Medulla oblongata (tissue), 1 donor: ENCODE measurements at regions not wholly inside any gene's neighbourhood (a gene's known extent, or its start where the extent isn't known, plus 50 kb on each side); places are given as distances from the start of the nearest gene placed in this dataset.

Experiments
- DNase-seq: peaks from one replicate; pipeline ENCODE4 v3.0.0-alpha.2; 2015; ENCODE audit errors: extremely low spot score

DNA sequence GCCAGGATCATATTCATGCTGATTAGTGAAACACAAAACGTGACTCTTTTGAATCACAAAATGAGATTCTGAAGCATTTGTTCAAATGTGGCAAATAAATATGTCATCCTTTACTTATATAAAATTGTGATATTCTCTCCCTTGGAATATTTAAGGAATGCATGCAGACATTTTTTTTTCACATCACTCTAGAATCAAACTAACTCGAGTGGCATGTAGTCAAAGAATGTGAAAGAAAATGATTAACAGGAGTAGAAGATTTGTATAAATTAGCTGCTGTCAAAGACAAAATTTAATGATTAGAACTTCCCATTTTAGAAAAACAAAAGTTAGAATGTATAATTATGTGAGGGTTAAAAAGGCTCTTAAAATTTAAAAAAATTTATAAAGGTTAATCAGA lies 721.0 kb upstream of the FAM98A start:
- DNase-seq = no peak

DNA sequence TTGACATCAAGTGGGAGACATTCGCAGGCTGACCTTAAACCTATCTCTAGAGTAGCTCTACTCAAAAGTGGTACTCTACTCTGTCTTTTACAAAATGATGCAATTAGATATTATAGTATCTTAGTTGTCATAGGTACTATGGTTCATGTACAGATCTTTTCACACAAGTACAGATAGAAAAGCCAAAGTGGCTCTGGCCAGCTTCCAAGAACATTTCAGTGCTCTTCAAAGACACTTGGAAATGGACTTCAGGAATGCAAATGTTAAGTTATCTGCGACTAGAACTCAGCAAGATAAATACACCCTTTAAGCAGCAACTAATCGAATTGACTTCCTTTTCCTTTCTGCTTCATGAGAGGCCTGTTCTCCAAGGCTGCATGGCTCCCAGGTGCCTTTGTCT lies 718.7 kb upstream of the FAM98A start:
- no peak for DNase-seq

DNA sequence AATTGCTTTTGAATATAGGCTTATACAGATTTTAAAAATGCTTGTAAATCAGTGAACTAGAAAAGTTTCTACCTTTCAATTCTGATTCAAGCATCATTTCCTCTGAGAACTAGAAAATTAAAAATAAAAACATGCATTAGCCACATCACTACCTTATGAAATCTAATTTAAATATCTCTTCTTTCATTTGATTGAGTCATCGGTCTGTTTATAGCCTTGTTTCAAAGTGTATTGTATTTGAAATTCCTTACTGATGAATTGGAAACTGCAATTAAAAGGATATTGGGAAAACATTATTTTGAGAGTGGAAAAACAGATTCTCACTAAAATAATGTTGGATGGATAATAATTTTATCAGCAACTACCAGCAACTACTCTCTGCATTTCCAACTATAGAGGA lies 717.7 kb upstream of the FAM98A start:
- no peak for DNase-seq

DNA sequence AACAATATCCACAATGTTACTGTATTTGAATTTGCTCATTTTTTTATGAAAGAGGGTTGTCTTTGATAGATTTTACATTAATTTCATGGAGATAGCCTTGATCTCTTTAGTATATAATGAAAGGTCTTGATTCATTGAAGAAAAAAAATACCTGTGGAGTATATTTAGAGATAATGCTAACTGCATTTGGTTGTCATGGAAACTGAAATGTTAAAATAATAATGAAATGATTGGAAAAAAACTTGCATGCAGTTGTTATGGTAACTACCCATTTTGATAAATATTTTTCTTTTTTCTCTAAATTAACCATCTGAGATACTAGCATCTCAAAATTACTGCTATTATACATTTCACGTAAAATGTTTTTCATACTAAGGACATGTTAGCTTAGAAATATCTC lies 712.7 kb upstream of the FAM98A start:
- no peak for DNase-seq

DNA sequence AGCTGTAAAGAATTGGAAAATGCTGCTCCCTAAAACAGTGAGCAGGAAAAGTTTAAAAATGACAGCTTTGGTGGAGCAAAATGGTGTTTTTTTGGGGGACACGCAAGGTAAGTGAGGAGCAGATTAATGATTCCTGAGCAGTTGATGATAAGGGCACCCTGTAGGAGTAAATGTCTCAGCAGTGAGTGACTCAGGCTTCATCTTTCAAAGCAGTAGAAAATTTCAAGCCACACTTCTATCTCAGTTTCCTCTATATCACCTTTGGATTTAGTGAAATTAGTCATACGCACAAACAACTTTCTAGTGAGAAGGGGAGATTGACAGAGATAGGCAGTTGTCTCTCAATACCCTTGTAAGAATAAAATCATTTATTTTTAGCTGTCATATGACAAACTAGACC lies 709.0 kb upstream of the FAM98A start:
- no peak for DNase-seq

DNA sequence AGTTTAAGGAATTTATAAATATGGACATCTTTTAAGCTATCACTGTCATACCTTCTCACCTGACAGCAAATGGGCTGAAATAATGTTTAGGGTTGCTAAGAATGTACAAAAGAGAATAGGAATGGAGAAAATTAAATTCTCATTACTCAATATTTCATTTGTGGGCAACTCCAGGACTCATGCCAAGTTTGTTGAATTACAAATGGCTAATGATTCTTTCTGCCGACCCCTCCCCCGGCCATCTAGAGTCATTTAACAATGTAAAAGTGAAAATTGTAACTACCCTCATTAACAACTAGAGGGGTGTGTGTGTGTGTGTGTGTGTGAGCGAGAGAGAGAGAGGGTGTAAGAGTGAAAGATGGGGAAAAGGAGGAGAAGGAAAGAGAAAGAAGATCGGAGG lies 708.5 kb upstream of the FAM98A start:
- DNase-seq = no peak

DNA sequence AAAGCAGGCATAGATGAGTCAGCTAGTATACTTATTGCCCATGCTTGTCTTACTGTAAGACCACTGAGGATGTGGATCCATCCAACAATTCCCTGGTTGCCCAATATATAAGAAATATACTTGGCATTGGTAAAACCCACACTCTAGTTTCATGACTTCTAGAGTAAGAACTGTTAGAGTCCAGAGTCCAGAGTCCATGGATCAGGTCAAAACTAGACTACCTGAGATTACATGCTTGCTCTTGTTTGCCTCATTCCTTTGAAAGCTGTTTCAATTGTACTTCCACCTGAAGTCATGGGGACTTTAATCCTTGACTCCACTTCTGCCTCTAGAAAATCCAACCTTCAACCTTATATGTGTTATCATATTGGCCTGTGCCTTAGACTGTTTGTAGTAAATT lies 707.6 kb upstream of the FAM98A start:
- DNase-seq = no peak

DNA sequence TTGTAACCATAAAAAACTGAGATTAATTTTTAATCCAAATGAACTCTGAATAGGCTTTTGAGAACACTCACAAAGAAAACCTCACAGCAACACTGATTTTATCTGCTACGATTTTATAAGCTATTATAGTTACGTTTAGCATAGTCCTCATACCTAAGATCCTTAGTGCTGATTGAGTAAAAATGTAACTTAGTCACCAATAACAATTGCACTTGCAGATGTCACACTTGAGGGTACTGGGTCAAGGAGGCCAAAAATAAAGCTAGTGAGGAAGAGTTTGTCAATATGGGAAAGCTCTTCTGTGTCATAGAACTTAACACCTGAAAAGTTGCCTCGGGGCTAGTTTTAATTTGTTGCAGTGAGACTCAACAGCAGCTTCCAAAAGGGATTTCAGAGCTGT lies 706.5 kb upstream of the FAM98A start:
- no peak for DNase-seq

DNA sequence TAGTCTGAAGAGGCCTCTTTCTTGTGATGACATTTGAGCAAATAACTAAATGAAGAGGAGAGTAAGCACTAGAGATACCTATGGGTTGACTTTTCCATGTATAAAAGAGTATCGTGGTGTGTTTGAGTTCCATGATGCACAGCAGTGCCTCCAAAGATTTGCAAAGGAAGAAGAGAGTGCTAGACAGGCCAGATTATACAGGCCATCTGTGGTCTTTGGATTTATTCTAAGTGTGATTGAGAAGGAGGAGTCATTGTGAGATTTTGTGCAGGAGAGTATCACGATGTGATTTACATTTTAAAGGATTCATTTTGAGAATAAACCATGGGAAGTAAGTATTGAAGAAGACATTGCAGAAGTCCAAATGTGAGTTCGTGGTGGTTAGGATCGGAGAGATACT lies 695.9 kb upstream of the FAM98A start:
- DNase-seq = no peak

DNA sequence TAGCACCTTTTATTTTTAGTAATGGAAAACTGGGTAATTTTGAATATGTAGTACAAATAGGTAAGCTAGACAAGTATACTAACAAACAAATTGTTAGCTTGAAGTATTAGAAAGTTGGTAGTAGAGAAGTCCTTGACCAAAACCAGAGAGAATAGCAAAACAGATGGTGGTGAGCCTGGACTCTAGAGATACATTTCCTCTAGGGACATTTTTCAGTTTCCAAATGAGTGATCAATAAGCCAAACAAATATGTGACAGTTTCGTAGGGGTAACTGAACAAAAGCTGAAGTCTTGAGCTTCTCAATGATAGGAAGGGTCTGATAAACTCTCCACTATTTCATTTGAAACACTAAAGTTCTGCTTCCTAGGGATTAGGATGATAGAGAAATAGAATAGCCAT lies 692.0 kb upstream of the FAM98A start:
- no peak for DNase-seq

DNA sequence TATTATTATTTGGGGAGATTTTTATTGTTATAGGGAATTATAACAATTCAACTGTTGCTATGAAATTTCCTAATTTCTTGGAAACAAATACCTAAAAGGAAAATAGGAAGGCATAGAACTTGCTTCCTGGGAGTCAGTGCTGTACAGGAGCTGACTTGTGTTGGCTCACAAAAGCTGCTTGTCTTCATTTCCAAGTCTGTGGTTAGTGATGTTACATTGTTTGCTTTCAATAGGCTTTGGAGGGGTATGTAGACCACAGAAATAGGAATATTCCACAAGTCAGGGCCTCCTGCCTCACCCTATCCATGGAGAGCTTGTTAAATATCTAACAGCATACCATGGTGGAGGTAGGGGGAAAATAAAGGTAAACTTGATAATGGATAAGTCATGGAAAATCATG lies 688.9 kb upstream of the FAM98A start:
- DNase-seq = no peak

DNA sequence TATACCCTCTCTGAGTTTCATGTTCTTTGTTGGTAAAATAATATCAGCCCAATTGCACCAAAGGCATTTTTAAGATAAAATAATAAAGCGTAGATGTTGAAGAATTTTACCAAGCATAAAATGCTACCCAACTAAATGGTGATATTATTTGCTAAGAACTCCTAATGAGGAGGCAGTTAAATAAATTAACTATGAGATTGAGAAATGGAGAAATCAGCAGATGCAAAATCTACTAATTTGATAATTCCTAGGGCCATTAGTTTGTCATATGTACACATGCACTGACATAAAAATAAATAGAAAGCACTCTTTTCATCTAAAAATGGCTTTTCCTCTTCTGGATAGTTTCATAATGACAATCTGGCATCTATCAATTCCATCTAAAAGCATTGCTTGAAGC lies 681.5 kb upstream of the FAM98A start:
- DNase-seq = no peak

DNA sequence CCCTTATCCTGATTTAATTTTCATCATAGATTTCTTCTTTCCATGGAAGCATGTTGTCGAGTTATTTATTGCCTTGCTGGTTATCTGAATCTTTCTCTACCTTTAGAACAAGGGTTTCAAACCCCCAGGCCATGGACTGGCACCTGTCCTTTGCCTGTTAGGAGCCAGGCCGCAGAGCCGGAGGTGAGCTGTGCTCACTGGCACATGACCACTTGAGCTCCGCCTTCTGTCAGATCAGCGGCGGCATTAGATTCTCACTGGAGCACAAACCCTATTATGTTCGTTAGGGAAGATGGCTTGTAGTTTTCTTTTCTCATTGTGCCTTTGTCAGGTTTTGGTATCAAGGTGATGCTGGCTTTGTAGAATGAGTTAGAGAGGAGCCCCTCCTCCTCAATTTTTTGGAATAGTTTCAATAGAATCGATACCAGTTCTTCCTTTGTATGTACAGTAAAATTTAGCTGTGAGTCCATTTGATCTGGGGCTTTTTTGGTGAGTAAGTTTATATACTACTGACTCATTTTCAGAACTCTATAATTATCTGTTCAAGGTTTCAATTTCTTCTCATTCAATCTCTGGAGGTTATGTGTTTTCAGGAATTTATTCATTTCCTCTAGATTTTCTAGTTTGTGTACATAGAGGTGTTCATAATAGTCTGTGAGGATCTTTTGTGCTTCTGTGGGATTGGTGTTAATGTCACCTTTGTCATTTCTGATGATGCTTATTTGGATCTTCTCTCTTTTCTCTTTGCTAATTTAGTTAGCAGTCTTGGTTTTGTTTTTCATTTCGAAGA lies 668.0 kb upstream of the FAM98A start:
- no peak for DNase-seq

DNA sequence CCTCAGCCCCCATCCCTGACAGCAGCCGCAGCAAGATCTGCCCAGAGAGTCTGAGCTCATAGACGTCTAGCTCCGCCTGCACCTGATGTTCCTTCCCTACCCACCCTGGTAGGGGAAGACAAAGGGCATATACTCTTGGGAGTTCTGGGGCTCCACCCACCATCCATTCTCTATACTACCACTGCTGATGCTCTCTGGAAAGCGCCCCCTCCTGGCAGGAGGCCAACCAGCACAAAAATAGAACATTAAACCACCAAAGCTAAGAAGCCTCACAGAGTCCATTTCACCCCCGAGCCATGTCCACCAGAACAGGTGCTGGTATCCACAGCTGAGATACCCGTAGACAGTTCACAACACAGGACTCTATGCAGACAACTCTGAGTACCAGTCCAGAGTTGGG lies 662.6 kb upstream of the FAM98A start:
- DNase-seq = no peak

DNA sequence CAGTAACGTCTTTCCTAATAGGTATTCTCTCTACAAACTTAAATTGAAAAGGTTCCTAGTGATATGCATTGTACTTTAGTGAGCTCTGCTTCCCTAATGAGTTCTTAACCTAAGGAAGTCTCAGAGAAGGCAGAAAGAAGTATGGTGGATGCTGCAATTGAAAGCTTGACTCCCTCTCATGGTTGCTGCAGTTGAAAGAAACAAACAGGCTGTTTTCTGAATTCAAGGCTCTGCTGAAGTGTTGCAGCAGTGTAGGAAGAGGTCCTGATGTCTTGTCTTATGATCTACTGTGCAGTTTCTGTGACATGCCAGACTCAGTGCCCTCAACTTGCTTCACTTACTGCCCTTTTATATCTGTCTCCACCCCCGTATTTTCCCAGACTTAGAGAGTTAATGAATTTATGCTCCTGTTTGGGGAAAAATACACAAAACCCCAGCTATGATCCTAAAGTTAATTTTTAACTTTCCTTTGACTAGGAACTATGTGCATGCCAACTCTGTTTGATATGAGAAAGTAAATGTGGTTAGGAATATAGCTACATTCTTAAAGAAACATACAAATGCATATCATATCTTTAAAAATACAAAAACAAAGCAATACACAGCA lies 655.3 kb upstream of the FAM98A start:
- no peak for DNase-seq

DNA sequence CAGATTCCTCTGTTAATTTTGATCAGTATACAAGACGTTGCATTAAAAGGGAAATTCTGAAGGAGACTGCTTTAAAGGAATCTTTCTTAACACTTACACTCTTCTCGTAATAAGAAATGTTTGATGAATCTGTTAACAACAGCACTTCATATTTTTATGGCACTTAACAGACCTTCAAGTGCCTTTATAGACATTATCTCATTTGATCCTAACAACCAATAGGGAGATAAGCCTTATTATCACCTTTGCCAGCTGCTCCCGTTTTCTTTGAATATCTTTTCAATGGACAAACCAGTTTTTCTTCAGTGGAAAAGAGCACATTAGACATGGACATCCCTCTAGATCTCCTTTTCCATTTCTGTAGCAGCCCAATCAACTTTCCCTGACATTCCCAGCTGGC lies 653.0 kb upstream of the FAM98A start:
- DNase-seq = no peak

DNA sequence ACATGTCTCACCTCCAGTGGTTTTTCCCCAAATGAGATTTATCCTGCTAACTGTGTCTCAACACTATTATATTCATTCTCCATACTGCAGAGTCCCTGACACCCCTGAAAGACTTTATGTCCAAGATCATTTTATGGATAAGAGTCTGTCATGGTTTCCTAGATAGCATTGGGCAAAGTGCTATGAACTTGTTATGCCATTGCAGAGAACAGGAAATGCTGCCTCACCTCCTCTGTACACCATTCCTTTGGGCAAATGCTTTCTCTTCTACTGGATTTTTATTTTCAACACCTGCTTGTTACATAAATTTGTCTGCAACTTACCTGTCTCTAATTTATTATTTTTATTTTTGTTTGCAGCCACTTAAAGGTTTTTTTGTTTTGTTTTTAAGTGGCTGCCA lies 652.5 kb upstream of the FAM98A start:
- DNase-seq = no peak

DNA sequence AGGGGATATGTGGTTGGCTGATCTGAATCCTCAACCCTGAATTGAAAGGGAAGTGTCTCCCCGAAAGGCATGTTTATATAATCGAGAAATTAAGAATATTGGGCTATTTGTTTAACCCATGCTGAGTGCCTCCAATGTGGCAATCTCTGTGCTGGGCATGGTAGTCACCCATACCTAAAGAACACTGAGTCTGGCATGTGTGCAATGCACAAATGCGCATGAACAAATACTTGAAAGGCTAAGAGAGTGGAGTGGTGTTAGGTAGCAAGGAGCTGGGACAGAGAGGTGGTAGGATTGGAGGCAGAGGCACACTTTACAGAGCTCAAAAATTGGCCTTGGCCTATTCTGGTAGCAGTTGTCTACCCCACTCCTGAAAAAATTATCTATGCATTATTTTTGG lies 645.1 kb upstream of the FAM98A start:
- no peak for DNase-seq

DNA sequence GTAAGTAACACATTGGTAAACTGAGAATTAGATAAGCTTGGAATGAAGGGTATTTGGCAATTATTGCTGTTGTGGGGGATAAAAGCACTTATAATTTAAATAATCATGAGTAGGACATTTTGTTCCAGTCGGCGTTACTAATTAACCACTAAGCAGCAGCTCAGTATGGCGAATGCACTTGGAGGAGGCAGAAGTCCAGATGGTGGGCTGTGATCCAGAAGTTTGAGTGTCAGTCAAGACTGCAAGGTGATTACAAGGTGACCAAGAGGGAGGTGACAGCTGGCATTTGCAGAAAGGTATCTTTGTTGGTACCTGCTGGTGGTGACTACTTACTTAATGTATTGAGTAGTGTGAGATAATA lies 643.6 kb upstream of the FAM98A start:
- DNase-seq = no peak

DNA sequence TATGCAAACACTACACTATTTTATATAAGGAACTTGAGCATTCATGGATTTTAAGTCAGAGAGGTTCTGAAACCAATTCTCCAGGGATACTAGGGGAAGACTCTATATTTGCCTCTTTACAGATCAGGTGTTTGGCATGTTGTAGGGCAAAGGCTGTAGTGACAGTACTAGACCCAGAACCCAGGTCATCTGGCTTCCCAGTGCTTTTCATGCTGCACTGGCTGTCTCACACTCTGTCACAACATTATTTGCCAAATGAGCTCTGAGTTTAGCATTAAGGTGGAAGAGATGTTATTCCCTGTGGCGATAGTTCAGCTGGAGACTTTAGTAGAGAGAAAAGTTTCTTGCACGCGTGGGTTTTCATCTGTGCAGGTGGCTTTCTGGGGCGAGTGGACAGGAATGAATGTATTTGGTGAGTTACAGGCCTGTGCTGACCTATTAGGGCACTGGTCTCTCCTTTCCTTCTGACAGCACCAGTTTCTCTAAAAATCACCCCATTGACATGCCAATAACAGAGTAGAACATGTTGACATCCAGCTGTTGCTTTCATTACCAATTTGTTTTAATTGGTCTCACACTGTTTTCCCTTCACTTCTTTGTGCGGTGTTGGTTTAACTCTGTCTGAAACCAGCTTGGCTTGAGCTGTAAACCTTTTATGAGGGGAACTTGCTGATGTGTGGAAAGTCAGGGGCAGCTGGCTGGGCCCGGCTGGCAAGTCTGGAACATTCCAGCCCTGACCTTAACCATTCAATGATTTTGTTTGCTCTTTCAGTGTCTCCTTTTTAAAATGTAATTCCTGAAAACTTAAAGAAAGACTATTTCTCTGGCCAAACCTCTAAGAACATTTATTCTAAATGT lies 643.0 kb upstream of the FAM98A start:
- DNase-seq = no peak

DNA sequence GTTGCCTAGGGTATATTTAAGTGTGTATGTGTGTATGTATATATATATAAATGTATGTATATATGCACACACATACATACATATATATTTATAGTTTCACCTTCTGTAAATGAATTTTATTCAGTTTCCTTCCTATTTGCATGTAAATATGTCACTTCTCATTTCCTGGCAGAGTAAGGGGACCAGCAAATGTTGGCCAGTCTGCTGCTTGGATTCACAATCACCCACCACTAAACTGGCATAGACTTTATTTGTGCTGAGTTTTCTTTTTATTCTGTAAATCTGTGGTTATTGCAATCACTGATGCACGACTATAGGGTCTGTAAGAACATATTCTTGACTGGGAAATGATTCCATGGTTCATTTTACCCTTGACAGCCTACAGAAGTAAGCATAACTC lies 640.4 kb upstream of the FAM98A start:
- no peak for DNase-seq

DNA sequence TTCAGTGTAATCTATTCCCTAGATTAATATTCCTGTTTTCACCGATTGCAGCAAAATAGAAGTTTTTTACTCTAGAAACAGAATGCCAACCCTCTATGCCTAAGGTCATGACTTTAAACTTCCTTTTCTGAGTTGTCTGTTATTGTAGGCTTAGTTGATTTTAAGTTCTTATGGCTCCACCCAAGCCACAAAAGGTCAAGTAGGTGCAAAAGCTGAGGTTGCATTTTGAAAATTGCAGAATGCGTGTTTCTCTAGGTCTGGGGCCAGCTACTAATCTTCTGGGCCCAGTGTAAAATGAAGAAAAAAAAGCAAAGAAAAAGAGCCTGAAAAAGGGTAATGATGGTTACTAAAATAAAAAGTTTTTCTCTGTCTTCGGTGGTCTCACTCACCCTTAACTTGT lies 635.7 kb upstream of the FAM98A start:
- DNase-seq = no peak

DNA sequence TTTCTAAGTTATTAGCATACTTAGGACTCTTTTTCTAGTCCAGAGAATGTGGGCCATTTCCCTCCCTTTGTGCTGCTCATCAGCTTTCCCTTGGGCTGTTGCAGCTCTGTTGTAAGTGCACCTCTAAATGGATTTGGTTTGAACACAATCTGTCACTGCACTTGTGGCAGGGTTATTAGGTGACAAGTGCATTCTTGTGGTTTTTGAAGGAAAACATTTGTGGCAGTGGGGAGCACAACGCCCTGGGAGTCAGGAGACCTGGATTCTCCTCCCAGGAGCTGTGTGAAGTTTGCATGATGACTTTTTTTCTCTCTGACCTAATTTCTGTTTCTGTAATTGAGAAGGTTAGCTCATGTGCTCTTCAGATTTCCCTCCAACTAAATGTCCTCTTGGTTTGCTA lies 630.9 kb upstream of the FAM98A start:
- no peak for DNase-seq
